Fibroblast of skin of left quadriceps (primary cell): ENCODE measurements at regions not wholly inside any gene's neighbourhood (a gene's known extent, or its start where the extent isn't known, plus 50 kb on each side); places are given as distances from the start of the nearest gene placed in this dataset.
"Not testable (repeated sequence)": the region's sequence is repeated elsewhere in the genome, so short reads cannot be mapped to it uniquely, and the experiment has no call there.

Source experiments
- DNase-seq, 2 experiments: peaks; one replicate each; pipeline ENCODE4 v3.0.0-alpha.2; 2013; ENCODE audit warnings: low read depth in 2 of 2

DNA sequence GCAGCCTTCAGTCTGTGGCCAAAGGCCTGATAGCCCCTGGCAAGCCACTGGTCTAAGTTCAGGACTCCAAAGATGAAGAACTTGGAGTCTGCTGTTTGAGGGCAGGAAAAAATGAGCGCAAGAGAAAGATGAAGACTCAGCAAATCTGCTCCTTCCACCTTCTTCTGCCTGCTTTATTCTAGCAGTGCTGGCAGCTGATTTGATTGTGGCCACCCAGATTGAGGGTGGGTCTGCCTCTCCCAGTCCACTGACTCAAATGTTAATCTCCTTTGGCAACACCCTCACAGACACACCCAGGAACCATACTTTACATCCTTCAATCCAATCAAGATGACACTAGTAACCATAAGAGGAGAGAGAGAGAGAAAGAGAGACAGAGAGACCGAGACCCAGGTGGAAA, 127.6 kb downstream of the UTP18 start:
- no peak for DNase-seq

DNA sequence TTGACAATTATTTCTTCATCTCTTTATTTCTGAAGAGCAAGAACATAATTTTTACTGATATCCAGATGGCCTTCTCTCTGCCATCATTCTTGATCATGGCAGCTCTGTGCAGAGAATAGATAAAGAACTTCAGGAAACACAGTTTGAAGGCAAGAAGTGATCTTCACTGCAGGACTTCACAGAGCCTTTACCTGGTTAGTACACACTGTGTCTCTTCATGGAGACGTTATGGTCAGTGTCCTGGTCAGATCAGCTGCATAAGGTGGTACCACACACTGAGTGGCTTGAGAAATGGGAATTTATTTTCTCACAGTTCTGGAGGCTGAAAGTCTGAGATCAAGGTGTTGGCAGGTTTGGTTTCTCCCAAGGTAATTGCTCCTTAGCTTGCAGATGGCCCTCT, 129.5 kb downstream of the UTP18 start:
- DNase-seq: no peak

DNA sequence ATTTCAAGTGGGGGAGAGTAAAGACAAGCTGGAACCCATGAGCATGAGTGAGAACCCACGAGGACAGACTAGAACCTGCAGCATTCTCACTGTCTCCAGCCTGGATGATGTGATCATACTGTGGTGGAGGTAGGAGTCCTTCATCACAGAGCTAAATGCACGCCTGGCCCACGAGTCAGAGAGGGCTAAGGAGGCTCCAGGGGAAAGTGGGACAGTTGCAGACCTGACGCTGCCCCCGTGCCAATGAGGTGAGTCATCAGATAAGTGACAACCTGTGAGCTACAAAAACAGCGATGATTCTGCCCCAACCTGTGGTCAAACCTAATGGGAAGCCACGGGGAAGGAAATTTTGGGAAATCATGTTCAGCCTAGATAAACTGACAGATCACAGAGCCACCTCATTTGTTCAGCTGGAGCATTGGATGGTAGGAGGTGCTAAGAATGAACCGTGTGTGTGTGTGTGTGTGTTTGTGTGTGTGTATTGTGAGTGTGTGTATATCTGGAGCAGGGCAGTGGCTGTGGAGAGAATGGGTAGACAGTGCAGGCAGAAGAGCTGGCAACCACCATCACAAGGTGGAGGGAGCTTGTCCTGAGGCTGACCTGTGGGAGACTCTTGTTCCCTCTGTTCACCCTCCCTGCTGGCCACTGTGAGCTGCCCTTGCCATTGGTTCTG, 131.8 kb downstream of the UTP18 start:
- no peak for DNase-seq

DNA sequence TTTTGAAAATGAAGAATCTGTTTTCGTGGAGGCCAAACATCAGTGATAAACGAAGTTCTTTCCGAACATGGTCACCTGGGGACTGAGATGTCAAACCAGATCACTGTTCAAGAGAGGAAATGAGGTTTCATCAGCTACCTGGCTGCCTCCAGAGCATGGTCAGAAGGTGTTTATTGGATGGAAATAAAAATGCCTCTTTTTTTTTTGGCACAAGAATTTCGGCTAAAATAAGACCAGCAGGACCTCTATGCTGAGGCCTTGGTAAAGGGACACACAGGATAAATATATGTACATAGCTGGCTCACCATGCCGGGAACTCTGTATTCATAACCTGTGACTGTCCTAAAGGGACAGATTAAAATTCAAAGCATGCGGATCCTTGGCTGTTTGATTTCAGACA, 135.3 kb downstream of the UTP18 start:
- DNase-seq: no peak

DNA sequence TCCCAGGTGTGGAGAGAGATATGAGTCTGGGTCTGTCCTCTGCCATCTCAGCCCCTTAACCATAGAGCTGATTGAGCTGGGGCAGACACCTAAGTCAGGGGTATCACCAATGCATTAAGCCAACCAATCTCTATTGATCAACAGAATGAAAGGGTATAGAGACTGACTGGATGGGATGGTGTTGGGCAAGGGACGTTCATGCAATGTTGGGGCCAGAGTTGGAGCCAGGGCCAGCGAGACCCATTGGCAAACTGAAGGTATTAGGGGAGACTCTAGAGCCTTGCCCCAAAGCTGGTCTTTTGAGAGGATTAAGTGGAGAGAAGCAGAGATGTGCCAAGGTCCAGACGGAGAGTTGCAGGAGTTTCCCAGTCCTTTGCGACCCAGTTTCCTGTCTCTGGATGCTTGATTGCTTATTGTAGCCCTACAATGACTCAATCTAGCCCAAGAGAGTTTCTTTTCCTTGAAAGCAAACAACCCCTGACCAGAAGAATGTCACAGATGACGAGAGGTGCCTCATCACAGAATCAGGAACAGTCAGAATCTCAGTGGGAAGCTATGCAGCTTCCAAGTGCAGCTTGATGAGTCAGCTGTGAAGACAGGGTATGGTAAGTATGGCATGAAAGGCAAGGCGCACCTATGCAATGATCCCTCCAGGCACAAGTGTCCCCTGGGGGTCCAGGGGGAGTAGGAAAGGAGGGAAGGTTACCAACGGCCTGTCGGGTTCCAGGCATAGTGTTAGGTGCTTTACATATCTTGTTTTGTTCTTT, 137.2 kb downstream of the UTP18 start:
- no peak for DNase-seq

DNA sequence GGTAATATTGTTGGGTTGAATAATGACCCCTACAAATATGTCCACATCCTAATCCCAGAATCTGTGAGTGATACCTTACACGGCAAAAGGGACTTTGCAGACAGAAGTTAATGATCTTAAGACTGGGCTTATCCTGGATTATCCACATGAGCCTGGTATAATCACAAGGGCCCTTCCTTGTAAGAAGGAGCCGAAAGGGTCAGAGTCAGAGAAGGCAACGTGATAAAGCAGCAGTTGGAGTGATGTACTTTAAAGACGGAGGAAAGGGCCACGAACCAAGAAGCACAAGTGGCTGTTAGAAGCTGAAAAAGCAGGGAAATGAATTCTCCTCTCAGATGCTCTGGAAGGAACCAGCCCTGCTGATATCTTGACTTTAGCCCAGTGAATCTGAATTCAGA, 137.8 kb downstream of the UTP18 start:
- DNase-seq: no peak

DNA sequence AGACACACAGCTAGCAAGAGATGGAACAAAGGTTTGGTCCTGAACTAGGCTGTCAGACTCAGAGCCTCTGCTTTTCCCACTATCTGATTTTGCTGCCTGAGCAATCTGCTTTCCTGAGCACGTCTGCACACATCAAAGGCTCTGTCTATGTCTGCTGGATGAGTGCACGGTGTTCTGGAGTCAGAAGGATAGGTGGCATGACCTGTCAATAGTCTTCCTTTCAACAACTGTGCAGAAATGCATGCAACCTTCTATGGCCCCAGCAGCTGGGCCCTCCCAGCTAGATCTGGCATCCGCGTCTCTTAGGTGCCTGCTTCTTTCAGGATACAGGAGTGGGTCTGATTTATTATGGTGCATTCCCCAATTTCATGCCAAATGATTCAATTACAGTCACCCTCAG, 138.3 kb downstream of the UTP18 start:
- DNase-seq: no peak

DNA sequence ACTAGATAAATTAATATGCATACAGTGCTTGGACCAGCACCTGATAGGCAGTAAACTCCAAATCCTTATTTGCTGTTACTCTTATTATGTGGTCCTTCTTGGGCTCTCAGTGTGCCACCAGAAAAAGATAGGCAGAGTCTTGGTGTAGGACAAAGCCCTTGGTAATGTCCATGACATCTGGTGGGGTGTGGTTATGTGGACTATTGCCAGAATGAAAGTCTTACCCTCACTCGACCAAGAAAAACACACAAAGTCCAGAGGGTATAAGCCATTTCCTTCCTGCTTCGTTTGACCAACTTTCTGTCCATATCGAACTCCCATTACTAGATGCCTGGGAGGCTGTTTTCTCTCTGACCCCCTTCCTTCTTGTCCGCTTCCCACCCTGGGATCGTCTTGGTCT, 140.9 kb downstream of the UTP18 start:
- no peak for DNase-seq

DNA sequence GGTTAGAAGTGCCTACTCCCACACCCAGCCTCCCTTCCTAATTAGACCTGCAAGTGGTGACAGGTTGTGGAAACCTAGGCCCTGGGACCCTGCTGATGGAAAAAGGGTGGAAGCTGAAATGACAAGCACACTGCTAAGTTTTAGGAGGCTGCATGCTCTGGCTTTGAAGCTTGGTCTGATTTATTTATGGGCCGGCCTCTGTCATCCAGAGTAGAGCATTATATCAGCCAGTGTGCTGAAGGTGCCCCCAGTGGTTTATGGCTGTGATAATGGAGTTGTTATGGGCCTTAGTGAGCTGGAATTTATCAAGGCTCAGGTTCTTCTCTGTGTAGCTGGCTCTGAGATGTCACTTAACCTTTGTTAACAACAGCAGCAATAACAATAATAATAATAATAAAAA, 142.6 kb downstream of the UTP18 start:
- DNase-seq: no peak

DNA sequence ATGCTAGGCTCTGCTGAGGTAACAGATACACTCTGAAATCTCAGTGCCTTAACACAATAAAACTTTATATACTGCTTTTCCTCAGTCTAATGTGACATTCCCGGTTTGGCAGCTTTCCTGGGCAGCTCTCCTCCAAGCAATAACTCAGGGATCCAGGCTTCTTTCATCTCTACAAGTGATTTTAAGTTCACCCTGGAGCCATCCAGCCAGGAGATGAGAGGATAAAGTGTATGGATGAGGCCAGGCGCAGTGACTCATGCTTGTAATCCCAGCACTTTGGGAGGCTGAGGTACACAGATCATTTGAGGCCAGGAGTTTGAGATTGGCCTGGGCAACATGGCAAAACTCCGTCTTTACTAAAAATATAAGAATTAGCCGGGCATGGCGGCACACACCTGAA, 147.2 kb downstream of the UTP18 start:
- DNase-seq: no peak

DNA sequence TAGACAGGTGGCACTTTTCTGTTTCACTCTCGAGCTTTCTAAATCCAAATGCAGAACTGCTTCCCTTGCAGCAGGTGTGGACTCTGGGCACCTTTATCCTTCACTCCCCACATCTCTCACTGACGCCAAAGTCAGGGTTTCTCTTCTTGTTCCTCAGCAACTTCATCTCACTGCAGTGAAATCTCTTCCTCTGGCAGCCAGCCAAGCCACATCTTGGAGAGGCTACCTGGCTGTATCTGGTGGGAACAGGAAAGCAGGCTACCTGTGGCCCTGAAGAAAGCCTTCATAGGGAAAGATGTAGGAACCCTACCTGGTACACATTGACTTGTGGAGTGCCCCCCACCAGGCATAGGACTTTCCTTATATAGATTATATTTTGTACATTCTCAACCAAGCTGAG, 159.1 kb downstream of the UTP18 start:
- no peak for DNase-seq

DNA sequence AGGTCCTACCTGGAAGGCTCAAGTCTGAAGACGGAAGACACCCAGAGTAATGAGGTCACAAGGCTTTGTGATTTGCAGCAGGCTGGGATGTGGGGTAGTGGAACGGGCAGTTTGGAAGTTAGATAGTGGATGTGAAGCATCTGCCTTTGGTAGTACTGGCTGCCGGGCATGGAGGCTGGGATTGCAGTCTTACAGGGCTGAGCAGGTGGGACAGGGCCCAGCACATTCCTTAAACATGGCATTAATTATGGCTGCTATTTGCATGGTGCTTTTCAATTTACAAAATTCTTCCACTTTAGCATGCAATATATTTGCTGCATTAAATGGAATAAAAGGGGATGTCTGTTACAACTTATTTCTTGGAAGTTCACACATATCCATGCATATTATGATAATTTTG, 161.2 kb downstream of the UTP18 start:
- DNase-seq: no peak

DNA sequence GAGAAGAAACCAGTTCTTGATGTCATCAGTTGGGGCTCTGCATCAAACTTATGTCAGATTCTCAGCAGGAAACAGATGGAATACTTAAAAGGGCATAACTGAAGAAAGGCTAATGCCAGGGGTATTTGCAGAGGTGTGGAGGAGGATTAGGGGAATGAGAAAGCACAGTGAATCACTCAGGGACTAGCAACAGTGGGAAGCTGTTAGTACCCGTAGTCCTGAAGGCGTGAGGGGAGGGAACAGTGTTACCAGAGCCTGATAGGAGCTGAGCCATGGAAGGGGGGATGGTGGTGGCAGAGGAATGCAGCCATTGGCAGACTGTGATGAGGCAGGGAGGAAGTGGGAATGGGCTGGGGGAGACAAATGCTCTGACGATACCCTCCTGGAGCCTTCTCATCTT, 162.3 kb downstream of the UTP18 start:
- no peak for DNase-seq

DNA sequence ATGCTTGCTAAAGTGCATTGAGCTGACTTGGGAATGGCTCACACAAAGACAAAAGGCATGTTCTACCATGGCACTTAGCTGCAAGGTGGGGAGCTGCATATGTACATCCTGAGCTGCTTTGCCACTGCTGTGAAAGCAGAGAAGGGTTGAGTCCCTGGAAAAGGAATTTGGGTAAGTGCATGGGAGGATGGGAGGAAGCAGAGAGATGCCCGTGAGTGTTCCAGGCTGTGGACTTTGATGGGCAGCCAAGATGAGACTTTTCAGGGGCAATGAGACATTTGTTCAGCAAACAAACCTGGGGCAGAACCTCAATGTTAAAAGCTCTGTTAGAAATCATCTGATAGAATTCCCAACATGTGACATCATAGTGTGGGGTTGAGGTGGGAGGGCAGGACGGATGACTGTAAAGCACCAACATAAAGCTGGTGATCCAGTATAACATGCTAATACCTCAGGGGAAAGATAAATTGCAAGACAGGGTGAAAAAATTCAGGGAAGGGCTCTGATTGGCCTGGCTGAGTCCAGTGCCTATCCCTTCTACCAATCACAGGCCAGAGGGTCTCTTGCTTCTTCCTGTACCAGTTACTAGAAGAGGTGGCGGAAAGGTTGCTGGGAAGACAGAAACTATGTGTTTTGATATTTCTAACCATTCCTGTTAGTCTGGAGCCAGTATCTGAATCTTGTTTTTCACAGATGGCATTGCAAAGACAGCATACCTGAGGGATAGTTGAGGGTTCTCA, 163.2 kb downstream of the UTP18 start:
- no peak for DNase-seq

DNA sequence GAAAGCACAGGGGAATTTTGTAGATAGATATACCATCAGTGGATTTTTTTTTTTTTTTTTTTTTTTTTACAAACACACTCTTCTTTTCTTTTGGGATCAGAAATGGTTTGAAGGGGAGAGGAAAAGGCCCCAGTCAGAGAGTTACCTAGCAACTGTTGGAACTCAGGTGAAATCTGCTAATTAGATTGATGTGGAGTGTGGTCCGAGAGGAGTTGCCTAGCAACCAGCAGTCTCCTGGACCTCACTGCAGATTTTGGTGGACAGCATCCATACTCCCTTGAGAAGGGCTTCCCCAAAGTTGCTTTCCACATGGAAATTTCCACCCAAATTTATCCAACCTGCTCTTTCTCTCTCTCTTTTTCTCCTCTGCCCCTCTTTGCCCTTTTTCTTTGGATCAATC, 165.4 kb downstream of the UTP18 start:
- DNase-seq: no peak

DNA sequence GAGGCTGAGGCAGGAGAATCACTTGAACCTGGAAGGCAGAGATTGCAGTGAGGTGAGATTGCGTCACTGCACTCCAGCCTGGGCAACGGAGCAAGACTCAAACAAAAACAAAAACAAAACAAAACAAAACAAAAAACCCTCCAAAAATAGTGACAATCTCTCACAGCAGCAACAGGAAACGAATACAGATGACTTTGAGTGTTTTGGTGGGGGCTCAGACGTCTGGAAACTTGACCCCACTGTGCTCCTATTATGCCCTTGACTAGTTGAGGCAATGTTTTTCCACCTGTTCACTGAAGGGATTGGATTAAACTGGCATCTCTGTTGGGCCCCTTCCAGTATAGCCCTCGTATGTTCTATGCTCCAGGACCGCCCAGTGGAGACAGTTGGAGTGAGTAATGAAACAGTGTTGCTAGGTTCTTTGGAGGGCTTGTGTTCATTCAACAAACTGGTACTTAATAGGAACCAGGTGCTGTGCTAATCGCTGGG, 167.0 kb downstream of the UTP18 start:
- no peak for DNase-seq

DNA sequence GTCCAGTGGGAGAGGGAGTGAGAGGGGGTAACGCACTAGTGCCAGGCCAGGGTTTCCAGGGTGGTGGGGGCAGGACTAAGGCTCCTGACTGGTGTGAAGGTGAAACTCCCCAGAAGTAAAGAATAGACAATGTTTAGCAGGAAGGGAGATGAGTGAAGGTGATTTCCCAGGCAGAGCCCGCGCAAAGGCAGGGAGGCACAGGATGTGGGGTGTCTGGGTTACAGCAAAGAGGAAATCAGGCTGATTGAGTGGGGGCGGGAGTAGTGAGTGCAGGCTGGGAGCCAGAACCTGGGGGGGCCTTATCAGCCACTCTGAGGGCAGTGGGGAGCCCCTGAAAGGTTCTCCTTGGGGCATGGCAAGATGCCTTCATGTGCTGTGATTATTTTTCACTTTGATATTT, 167.5 kb downstream of the UTP18 start:
- DNase-seq: no peak

DNA sequence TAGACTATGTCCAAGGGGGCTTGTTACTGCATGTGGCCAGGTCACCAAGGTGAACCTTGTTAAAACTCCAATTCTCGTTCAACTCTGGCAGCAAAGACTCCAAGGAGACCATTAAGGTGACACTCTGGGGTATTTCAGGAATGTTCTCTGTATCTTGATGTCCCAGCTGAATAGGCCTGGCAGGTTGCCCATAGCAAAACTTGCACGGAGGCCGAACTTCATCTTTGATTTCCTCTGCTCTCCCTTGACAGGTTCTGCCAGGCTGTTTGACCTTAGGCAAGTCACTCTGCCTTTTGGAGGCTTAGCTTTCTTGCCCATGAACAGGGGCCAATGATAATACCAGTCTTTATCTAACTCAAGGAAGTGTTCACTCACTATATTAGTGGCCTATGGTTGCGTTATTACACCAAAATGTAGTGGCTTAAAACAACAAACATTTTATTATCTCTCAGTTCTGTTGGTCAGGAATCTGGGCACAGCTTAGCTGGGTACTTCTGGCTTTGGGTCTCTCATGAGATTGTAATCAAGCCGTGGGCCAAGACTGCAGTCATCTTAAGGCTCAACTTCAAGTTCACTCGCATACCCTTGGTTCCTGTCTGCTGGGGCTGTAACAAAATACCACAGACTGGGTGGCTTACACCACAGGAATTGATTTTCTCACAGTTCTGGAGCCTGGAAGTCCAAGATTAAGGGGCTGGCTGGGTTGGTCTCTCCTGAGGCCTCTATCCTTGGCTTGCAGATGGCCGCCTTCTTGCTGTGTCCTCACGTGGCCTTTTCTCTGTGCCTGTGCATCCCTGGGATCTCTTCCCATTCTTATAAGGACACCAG, 168.5 kb downstream of the UTP18 start:
- DNase-seq: no peak

DNA sequence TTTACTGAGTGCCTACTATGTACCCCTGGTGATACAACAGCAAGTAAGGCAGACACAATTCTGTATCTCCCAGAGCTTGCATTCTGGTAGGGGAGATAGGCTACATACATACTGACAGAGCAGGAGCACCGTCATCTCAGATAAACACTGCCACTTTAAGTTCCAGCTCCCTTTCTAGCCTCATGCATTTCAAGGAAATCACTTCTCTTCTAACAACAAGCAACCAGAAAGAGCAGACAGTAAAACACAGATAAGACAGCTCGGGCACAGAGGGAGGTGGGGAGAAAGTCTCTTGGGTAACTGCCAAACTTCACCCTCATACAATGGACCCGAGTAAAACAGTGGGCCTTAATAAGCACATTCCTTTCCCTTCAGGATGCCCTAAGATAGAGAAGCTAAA, 169.6 kb downstream of the UTP18 start:
- DNase-seq: not testable (repeated sequence)

DNA sequence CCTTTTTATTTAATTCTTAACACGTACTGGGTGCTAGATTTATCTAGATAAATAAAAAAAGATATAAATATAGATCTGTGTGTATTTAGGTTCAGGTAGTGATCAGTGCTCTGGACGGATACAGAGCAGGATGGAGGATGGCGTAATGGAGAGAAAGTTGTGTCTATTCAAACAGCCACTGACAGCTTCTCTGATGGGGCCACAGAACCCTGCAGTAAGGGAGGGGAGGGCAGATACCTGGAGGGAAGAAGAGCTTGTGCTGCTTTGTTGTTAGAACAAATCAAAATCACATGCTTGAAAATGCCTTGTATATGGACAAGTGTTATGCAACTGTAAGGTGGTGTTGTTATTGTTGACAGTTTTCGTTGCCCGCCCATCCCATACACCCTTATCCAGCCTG, 170.2 kb downstream of the UTP18 start:
- DNase-seq: no peak

DNA sequence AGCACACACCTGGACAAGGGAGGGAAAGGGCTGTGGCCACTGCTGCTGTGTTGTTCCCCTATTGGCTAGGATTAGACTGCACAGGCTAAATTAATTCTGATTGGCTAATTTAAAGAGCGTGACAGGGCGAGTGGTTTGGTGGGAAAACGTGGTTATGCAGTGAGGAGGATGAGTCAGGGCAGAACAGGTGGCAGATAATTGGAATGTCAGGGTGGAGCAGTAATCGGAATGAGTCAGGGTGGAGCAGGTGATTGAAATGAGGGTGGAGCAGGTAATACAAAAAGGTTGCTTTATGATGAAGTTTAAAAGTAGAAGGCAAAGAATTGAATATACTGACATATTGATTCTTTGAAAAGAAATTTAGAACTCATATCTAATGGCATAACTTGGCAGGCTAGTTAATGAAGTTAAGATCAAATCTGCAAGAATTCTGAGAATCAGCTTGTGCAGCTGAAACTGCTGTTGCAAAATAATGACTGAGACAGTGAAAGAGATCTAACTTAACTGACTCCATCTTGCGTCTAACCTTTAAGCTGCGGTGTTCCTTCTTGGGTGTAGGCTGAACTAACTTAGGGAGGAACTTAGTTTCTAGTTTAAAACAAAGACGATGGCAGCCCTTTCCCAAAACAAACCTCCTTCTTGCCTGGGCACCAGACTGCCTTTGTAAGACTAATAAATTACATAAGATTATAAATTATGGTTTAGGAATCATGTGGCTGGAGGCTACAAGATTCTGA, 174.3 kb downstream of the UTP18 start:
- no peak for DNase-seq
